ENCODE measurements at regions not wholly inside any gene's neighbourhood (a gene's known extent, or its start where the extent isn't known, plus 50 kb on each side); places are given as distances from the start of the nearest gene placed in this dataset.

GRCh38 chr5:54397420-54397819, 58.1 kb upstream of the HSPB3 start:
- TF ChIP-seq CTCF (conservative IDR thresholded peaks at IDR 0.05; ENCODE audit: low read length) (no peak), EZH2phosphoT487 (IDR thresholded peaks at IDR 0.05; ENCODE audit: borderline replicate concordance) (no peak)
